Upper lobe of left lung (tissue), 6 donors: ENCODE measurements at regions not wholly inside any gene's neighbourhood (a gene's known extent, or its start where the extent isn't known, plus 50 kb on each side); places are given as distances from the start of the nearest gene placed in this dataset.

Experiments
- ATAC-seq, 2 donors: fragments of 200-7000 bp; cut with Tn5 transposase; one replicate each; pipeline ENCODE4 v1.9.1; 2022; ENCODE audit warnings: mild to moderate bottlenecking in 2 of 2, moderate library complexity in 2 of 2; ENCODE audit not compliant: low FRiP score in 2 of 2
- DNase-seq, 2 donors: peaks; one replicate each; pipeline ENCODE4 v3.0.0-alpha.2; 2019 to 2020
- H3K27ac ChIP-seq, 4 donors: fragments of 200-600 bp; sonication (generic); one replicate each; pipeline ENCODE4 v1.5.1; 2016 to 2019
- H3K27me3 ChIP-seq, 4 donors: fragments of 200-600 bp; sonication (generic); one replicate each; pipeline ENCODE4 v1.5.1; 2017 to 2019
- H3K36me3 ChIP-seq, 4 donors: fragments of 200-600 bp; sonication (generic); one replicate each; pipeline ENCODE4 v1.5.1; 2016 to 2019
- H3K4me1 ChIP-seq, 4 donors: fragments of 200-600 bp; sonication (generic); one replicate each; pipeline ENCODE4 v1.5.1; 2018 to 2019
- H3K4me3 ChIP-seq, 4 donors: fragments of 200-600 bp; sonication (generic); one replicate each; pipeline ENCODE4 v1.5.1; 2017 to 2019; ENCODE audit warnings: mild to moderate bottlenecking in 2 of 4, moderate library complexity in 1 of 4
- H3K9me3 ChIP-seq, 4 donors: fragments of 200-600 bp; sonication (generic); one replicate each; pipeline ENCODE4 v1.5.1; 2018 to 2019
- CTCF ChIP-seq, 6 experiments: fragments of 450-650 bp in 4 of 6; fragments of 200-600 bp in 2 of 6; sonication (generic) in 2 of 6; IDR thresholded peaks; one replicate each; pipeline ENCODE4 v1.5.1; 2016 to 2019; ENCODE audit warnings: antibody characterized with exemption in 6 of 6
- EP300 ChIP-seq, 4 donors: sonication (generic); formaldehyde crosslinking; IDR thresholded peaks; one replicate each; pipeline ENCODE4 v1.5.1; 2017; ENCODE audit warnings: antibody characterized with exemption in 4 of 4, control low read depth in 2 of 4
- POLR2A ChIP-seq, 4 donors: fragments of 450-650 bp; IDR thresholded peaks; one replicate each; pipeline ENCODE4 v1.5.1; 2016 to 2017; ENCODE audit warnings: antibody characterized with exemption in 4 of 4, mild to moderate bottlenecking in 2 of 4
- POLR2AphosphoS5 ChIP-seq, 2 donors: sonication (generic); formaldehyde crosslinking; IDR thresholded peaks; one replicate each; pipeline ENCODE4 v1.5.1; 2017; ENCODE audit warnings: antibody characterized with exemption in 2 of 2
- WGBS, 2 donors: methylation state at CpG; one replicate each; pipeline ENCODE4 v1.1.5; 2017 to 2018; 5-methylcytosine and 5-hydroxymethylcytosine counted together
- donor health status: DM: no; HTN: no; CAD: no; lungs with moderate emphysema.
- donor health status: DM: no; HTN: yes; CAD: no; lungs with severe emphysema.

GRCh38 chr1:22376001-22376400 is 75.7 kb upstream of the ZBTB40 start:
- peak in 1 of 2 donors; percentile 70 for ATAC-seq
- TF ChIP-seq EP300 (IDR thresholded peaks at IDR 0.05) (no peak), POLR2A (IDR thresholded peaks at IDR 0.05) (no peak), POLR2AphosphoS5 (IDR thresholded peaks at IDR 0.05) (no peak), CTCF (IDR thresholded peaks at IDR 0.05) (no peak)
- no peaks in the 10 kb centered on the region for H3K27me3 ChIP-seq
- DNase-seq = no peak
- no peaks in the 10 kb centered on the region for H3K4me1 ChIP-seq
- no peaks in the 10 kb centered on the region for H3K36me3 ChIP-seq
- peaks cover 0 to 10% (median 7%) of the 10 kb centered on the region in 4 donors for H3K9me3 ChIP-seq
- H3K4me3 ChIP-seq = no peak overlapping the region
- H3K27ac ChIP-seq = no peak overlapping the region
- 75 to 79% methylated on average over 3 to 5 of the region's 5 CpGs for WGBS, 2 donors

GRCh38 chr1:22376546-22376945 is 75.1 kb upstream of the ZBTB40 start:
- WGBS, 2 donors = 77 to 79% methylated on average over 7 to 8 of the region's 8 CpGs

GRCh38 chr1:22376976-22377375 is 74.7 kb upstream of the ZBTB40 start:
- 68 to 91% methylated on average over 3 of the region's 3 CpGs for WGBS, 2 donors
- no peak overlapping the region for H3K27ac ChIP-seq
- no peak overlapping the region for H3K4me3 ChIP-seq
- peaks cover 0 to 10% (median 7%) of the 10 kb centered on the region in 4 donors for H3K9me3 ChIP-seq
- TF ChIP-seq EP300 (IDR thresholded peaks at IDR 0.05) = no peak
- TF ChIP-seq CTCF (IDR thresholded peaks at IDR 0.05) = no peak
- TF ChIP-seq POLR2AphosphoS5 (IDR thresholded peaks at IDR 0.05) = no peak
- DNase-seq (no peak), ATAC-seq (no peak)
- H3K27me3 ChIP-seq = no peaks in the 10 kb centered on the region
- H3K36me3 ChIP-seq = no peaks in the 10 kb centered on the region
- H3K4me1 ChIP-seq = no peaks in the 10 kb centered on the region

More at GRCh38 chr1:22376546-22376945, 75.1 kb upstream of the ZBTB40 start:
- no peak for DNase-seq
- H3K36me3 ChIP-seq = no peaks in the 10 kb centered on the region
- ATAC-seq = no peak
- TF ChIP-seq POLR2A (IDR thresholded peaks at IDR 0.05) (no peak), CTCF (IDR thresholded peaks at IDR 0.05) (no peak), POLR2AphosphoS5 (IDR thresholded peaks at IDR 0.05) (no peak), EP300 (IDR thresholded peaks at IDR 0.05) (no peak)
- H3K27ac ChIP-seq = no peak overlapping the region
- H3K9me3 ChIP-seq = peaks cover 0 to 10% (median 7%) of the 10 kb centered on the region in 4 donors
- H3K4me1 ChIP-seq = no peaks in the 10 kb centered on the region
- H3K27me3 ChIP-seq = no peaks in the 10 kb centered on the region
- H3K4me3 ChIP-seq = no peak overlapping the region

- H3K4me3 ChIP-seq = no peak overlapping the region
- no peak for TF ChIP-seq POLR2A (IDR thresholded peaks at IDR 0.05)
- no peak for TF ChIP-seq POLR2AphosphoS5 (IDR thresholded peaks at IDR 0.05)
- TF ChIP-seq EP300 (IDR thresholded peaks at IDR 0.05) = no peak
- TF ChIP-seq CTCF (IDR thresholded peaks at IDR 0.05) = no peak
- no peaks in the 10 kb centered on the region for H3K27me3 ChIP-seq
- no peak overlapping the region for H3K27ac ChIP-seq
- 76 to 85% methylated on average over 4 to 7 of the region's 7 CpGs for WGBS, 2 donors
- H3K9me3 ChIP-seq = no peaks in the 10 kb centered on the region
- ATAC-seq (no peak), DNase-seq (no peak)
- H3K4me1 ChIP-seq = no peaks in the 10 kb centered on the region
- H3K36me3 ChIP-seq = no peaks in the 10 kb centered on the region
These were observed 72.1 kb upstream of the ZBTB40 start for GRCh38 chr1:22379566-22379965.

GRCh38 chr1:22380024-22380785 is 71.4 kb upstream of the ZBTB40 start:
- no peaks in the 10 kb centered on the region for H3K36me3 ChIP-seq
- DNase-seq = no peak
- H3K4me3 ChIP-seq = no peak overlapping the region
- no peaks in the 10 kb centered on the region for H3K9me3 ChIP-seq
- no peak overlapping the region for H3K27ac ChIP-seq
- 76 to 80% methylated on average over 2 to 10 of the region's 10 CpGs for WGBS, 2 donors
- H3K4me1 ChIP-seq = no peaks in the 10 kb centered on the region
- peak in 1 of 2 donors; percentile 82 for ATAC-seq
- no peaks in the 10 kb centered on the region for H3K27me3 ChIP-seq
- TF ChIP-seq CTCF (IDR thresholded peaks at IDR 0.05) = no peak
- no peak for TF ChIP-seq POLR2A (IDR thresholded peaks at IDR 0.05)
- no peak for TF ChIP-seq POLR2AphosphoS5 (IDR thresholded peaks at IDR 0.05)
- no peak for TF ChIP-seq EP300 (IDR thresholded peaks at IDR 0.05)
